Ishikawa (cell line): ENCODE measurements at regions not wholly inside any gene's neighbourhood (a gene's known extent, or its start where the extent isn't known, plus 50 kb on each side); places are given as distances from the start of the nearest gene placed in this dataset.

Source experiments
- CEBPB ChIP-seq: IDR thresholded peaks from 2 replicates; pipeline ENCODE4 v1.6.1; 2012
- CREB1 ChIP-seq: IDR thresholded peaks from 2 replicates; pipeline ENCODE4 v1.6.1; 2012; ENCODE audit warnings: low read depth
- EGR1 ChIP-seq: IDR thresholded peaks from 2 replicates; pipeline ENCODE4 v1.6.1; 2012
- EP300 ChIP-seq: IDR thresholded peaks from 2 replicates; pipeline ENCODE4 v1.6.1; 2012; ENCODE audit warnings: borderline replicate concordance
- RAD21 ChIP-seq: IDR thresholded peaks from 2 replicates; pipeline ENCODE4 v1.6.1; 2012; ENCODE audit warnings: low read depth
- TAF1 ChIP-seq: IDR thresholded peaks from 2 replicates; pipeline ENCODE4 v1.6.1; 2012; ENCODE audit warnings: low read depth, mild to moderate bottlenecking
- TCF12 ChIP-seq: IDR thresholded peaks from 2 replicates; pipeline ENCODE4 v1.6.1; 2012; ENCODE audit warnings: low read depth
- USF1 ChIP-seq: IDR thresholded peaks from 2 replicates; pipeline ENCODE4 v1.6.1; 2012

- TF ChIP-seq RAD21 = no peak
- TF ChIP-seq USF1 = no peak
- no peak for TF ChIP-seq CREB1
- no peak for TF ChIP-seq CEBPB
- no peak for TF ChIP-seq EP300
- TF ChIP-seq TAF1 = no peak
- TF ChIP-seq EGR1 = no peak
- no peak for TF ChIP-seq TCF12
Measured at GRCh38 chr22:34903416-34903815, 162.5 kb upstream of the ISX start.
